ENCODE measurements at regions not wholly inside any gene's neighbourhood (a gene's known extent, or its start where the extent isn't known, plus 50 kb on each side); places are given as distances from the start of the nearest gene placed in this dataset.
A peak's percentile ranks its signal among the peaks of the same experiment; 100 is the strongest.

GRCh38 chr16:85539084-85539483 lies 74.0 kb upstream of the GSE1 start:
- no peak for DNase-seq

- DNase-seq = no peak
Observed at GRCh38 chr16:85539629-85540291, 73.4 kb upstream of the GSE1 start.

GRCh38 chr16:85541181-85541580 lies 71.9 kb upstream of the GSE1 start:
- DNase-seq = no peak

GRCh38 chr16:85541619-85541979 lies 71.5 kb upstream of the GSE1 start:
- DNase-seq = no peak

- no peak for DNase-seq
Observed at GRCh38 chr16:85541980-85542900, 70.9 kb upstream of the GSE1 start.

GRCh38 chr16:85543536-85543935 lies 69.6 kb upstream of the GSE1 start:
- DNase-seq = no peak

- no peak for DNase-seq
Observed at GRCh38 chr16:85544016-85544415, 69.1 kb upstream of the GSE1 start.

- DNase-seq = no peak
Observed at GRCh38 chr16:85544668-85545067, 68.5 kb upstream of the GSE1 start.

- no peak for DNase-seq
Observed at GRCh38 chr16:85545227-85545818, 67.8 kb upstream of the GSE1 start.

- no peak for DNase-seq
Observed at GRCh38 chr16:85546585-85547447, 66.3 kb upstream of the GSE1 start.

- no peak for DNase-seq
Observed at GRCh38 chr16:85548375-85548774, 64.7 kb upstream of the GSE1 start.

- DNase-seq = peak; percentile 20
Observed at GRCh38 chr16:85549766-85550421, 63.2 kb upstream of the GSE1 start.

GRCh38 chr16:85550422-85550864 lies 62.7 kb upstream of the GSE1 start:
- DNase-seq = no peak

GRCh38 chr16:85550953-85551924 lies 61.9 kb upstream of the GSE1 start:
- peak; percentile 32 for DNase-seq

GRCh38 chr16:85552980-85553435 lies 60.1 kb upstream of the GSE1 start:
- DNase-seq = peak; percentile 46

GRCh38 chr16:85553436-85554113 lies 59.5 kb upstream of the GSE1 start:
- DNase-seq = peak; percentile 53

GRCh38 chr16:85554114-85554888 lies 58.8 kb upstream of the GSE1 start:
- peak; percentile 83 for DNase-seq

- peak; percentile 79 for DNase-seq
Observed at GRCh38 chr16:85554889-85555718, 58.0 kb upstream of the GSE1 start.

All from left hindlimb (tissue), 1 donor.